ENCODE measurements at regions not wholly inside any gene's neighbourhood (a gene's known extent, or its start where the extent isn't known, plus 50 kb on each side); places are given as distances from the start of the nearest gene placed in this dataset.

DNA sequence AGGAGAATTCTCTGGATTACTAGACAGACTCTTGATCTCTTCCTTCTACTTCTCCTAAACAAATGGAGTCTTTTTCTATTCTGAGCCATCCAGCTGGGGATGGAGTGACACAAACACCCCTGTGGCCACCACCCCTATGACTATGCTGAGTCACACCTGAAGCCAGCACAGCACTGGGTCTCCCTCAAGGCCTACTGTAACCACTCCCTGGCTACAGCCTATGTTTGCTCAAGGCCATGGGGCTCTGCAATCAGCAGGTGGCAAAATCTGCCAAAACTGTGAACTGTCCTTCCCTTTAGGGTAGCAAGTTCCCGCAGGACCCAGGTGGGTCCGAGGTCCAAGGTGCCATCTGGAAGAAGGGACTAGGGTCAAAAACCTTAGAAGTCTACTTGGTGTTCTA, 132.3 kb downstream of the TINAG start:
- no peak for DNase-seq (ENCODE audit: low spot score)

DNA sequence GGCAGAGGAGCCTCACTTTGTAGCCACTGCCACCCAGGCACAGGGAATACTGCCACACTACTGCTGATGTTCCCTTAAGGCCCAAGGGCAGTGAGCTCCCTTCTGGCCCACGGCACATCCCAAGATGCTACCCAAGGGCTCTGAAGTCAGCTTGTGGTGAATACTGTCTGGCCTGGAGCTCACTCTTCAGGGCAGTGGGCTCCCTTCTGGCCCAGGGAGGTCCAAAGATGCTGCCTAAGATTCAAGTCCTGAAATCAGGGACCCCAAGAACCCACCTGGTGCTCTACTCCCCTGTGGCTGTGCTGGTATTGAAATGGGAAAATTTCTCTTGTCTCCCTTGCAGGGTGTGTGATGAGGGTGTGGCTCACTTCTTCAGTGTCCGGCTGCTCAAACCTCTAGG, 132.8 kb downstream of the TINAG start:
- DNase-seq (ENCODE audit: low spot score) = no peak

DNA sequence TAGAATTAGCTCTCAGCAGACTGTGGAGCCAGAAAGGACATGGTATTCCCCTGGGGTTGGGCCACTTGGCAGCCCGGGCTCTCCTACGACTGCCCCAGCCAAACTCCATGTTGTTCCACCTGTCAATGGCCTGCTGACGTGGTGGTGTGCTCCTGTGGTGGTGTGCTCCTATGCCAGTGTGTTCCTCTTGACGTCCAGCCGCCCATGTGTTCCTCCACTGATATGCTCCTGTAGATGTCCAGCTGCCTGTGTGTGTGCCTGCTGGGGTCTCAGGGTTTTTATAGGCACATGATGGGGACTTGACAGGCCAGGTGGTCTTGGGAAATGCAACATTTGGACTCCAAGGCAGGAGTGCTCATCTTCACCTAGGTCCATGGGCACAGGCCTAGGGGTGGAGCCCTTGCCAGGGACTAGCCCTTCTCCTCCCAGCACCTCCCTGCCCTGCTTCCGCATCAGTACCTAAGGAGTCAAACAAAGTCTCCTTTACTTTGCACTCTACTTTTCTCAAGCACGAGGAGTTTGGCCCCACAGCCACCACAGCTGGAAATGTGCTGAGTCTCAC, 133.5 kb downstream of the TINAG start:
- DNase-seq (ENCODE audit: low spot score) = no peak

DNA sequence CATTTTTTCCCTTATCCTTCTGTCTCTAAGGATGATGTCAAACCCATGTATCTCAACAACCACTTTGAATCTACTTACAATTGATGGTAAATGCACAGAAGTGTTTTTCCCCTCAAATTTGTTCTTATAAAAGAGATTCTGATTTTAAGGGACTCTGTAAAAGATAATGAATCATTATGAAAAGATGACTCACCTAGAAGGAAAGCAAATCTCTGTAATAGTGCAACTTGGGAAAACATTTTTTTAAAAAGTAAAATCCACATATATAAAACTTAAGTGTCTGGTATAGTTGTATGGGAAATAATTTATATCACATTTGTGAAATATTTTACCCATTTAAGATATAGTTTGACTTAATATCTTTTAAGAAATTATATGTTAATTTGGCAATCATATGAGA, 137.0 kb downstream of the TINAG start:
- DNase-seq (ENCODE audit: low spot score) = no peak

DNA sequence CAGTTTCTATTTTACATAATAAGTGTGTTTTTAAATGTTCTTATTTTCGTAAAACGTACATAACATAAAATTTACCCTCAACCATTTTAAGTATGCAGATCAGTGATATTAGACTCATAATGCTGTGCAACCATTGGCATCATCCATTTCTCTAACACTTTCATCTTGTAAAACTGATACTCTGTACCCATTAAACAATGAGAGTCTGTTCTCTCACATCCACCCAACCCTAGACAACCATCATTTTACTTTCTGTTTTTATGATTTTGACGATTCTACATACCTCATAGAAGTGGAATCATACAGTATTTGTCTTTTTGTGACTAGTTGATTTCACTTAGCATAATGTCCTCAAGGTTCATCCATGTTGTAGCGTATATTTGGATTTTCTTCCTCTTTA, 140.4 kb downstream of the TINAG start:
- no peak for DNase-seq (ENCODE audit: low spot score)

DNA sequence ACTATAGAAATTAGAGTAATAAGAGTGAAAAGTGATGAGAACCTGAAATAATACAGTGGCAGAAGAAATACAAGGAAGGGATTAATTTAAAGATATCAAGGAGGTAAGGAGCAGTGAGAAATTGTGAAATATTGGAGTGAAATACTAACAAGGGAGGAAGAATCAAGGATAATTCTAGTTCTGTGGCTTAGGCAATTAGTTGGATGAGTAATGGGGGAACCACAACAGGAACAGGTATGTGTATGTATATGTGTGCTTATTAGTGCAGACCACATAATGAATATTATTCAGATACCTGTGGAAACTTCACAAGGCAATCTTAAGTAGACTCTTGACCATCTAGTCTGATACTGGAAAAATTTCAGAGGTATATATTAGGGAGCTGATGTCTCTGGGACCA, 143.3 kb downstream of the TINAG start:
- no peak for DNase-seq (ENCODE audit: low spot score)

DNA sequence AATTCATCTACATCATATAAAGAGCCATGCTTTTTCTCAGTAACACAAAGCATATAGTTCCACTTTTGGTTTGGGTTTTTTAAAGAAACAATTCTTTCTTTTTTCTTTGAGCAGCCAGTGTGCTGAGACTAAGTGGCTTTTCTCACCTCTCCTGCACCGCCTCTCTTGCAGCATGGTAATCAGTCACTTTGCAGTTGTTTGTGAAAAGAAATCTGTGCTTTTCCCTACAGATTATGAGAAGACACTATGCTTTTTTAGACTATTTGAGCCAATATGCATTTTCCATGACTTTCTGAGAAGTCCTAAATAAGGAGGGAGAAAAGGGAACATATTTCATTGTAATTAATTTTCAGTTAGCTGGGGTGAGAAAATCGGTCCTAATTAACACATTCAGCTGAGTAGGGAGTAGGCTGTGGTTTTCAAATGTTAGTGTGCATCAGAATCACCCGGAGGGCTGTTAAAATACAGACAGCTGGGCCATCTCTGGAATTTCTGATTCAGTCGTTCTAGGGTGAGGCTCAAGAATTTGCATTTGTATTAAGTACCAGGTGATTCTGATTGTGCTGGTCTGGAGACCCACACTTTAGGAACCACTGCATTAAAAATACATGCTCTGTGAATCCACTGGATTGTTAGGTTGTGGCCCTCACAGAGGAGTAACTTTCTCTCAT, 155.2 kb downstream of the TINAG start:
- no peak for DNase-seq (ENCODE audit: low spot score)

DNA sequence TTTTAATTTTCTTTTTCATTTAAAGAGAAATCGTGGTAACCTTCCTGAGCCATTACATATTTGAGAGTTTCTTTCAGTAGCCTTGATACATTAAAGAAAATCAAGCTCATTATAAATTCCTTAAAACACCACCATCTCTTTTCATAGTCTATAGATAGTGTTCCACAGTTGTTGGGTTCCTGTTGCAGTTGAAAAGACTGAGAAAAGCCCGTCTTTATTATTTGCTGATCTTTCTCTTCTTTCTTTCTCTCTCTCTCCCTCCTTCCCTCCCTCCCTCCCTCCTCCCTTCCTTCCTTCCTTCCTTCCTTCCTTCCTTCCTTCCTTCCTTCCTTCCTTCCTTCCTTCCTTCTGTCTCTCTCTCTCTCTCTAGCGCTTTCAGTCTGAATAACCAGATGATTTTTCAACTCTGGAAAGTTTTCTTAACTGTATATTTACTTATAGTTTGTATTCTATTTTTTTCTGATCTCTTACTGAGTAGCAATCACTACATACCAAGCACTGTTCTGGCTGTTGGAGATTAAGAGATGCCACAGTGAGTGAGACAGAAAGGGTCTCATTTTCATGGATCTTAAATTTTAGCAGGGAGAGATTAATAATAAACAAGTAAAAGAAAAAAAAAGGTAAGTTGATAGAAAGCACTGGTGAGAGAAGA, 157.5 kb downstream of the TINAG start:
- DNase-seq (ENCODE audit: low spot score) = no peak

DNA sequence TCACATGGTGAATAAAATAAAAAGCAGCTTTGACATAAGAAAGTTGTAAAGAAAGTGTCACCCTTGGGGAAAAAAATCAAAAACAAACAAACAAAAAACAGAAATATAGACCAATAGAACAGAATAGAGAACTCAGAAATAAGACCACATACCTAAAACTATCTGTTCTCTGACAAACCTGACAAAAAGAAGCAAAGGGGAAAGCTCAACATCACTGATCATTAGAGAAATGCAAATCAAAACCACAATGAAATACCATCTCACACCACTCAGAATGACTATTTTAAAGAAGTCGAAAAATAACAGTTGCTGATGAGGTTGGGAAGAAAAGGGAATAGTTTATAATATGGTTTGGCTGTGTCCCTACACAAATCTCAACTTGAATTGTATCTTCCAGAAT, 159.1 kb downstream of the TINAG start:
- DNase-seq (ENCODE audit: low spot score) = no peak

DNA sequence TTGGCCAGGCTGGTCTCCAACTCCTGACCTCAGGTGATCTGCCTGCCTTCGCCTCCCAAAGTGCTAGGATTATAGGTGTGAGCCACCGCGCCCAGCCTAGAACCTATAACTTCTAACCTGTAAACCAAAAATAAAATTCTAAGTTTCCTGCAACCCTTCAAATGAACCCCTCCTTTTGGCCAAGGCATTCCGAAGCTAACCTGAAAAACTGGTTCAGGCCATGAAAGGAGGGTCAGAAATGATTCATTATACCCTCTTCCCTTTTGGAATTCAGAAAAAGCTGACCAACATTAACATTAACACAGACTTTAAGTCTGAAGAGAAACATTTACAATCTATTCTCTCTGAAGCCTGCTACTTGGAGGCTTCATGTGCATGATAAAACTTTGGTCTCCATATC, 165.1 kb downstream of the TINAG start:
- DNase-seq (ENCODE audit: low spot score) = no peak

DNA sequence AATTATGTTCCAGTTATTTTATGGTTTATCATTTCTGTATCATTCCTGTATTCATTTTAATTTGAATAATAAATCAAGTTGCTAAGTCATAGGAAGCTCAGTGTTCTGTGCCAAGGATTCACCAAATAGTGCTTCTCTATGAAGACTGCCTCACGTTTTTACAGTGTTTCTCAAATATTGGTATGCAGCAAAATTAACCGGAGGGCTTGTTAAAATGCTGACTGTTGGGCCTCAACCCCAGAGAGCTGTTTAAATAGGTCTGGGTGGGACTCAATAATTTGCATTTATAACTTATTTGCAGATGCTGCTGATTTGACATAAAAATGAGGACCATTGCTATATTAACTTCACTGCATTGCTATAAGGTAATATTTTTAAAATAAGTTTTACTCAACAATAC, 166.7 kb downstream of the TINAG start:
- DNase-seq (ENCODE audit: low spot score) = no peak

DNA sequence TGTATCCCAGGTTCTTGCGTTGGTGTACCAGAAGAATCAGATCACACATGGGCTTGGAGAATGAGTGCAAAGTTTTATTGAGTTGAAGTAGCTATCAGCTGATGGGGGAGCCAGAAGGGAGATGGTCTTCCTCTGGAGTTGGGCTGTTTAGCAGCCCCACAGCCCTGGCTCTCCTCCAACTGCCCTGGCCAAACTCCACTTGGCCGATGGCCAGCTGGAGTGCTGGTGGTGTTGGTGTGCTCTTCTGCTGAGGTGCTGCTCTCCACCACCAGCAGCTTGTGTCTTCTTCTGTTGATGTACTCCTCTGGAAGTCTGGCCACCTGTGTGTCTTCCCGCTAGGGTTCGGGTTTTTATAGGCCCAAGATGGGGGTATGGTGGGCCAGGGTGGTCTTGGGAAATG, 172.8 kb downstream of the TINAG start:
- no peak for DNase-seq (ENCODE audit: low spot score)

DNA sequence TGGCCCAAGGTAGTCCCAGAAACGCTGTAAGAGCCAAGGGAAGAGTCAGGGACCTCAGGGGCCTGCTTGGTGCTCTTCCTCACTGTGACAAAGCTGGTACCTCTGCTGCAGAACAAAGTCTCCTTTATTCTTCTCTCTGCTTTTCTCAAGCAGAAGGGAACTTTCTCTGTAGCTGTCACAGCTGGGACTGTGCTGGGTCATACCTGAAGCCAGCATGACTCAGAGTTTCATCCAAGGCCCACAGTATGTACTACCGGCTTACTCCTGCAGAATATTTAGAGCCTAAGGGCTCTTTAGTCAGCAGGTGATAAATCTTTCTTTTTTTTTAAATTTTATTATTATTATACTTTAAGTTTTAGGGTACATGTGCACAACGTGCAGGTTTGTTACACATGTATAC, 183.2 kb downstream of the TINAG start:
- no peak for DNase-seq (ENCODE audit: low spot score)

DNA sequence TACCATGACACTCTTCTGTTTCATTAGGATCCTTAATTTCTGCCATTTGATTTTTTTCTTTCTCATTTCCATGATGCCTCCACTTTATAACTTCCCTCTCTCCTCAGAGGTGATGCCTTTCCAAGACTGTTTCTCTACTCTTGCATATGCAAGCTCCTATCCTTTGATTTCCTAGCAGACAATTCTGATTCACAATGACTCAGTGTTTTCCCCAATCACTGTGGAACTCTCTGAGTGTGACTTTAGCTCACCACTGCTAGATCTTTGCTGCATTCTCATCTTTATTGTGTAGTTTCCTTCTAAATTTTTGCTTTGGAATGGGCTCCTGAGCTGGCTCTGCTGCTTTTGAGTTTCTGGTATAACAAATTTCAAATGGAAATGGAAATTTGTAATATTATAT, 184.9 kb downstream of the TINAG start:
- DNase-seq (ENCODE audit: low spot score) = no peak

DNA sequence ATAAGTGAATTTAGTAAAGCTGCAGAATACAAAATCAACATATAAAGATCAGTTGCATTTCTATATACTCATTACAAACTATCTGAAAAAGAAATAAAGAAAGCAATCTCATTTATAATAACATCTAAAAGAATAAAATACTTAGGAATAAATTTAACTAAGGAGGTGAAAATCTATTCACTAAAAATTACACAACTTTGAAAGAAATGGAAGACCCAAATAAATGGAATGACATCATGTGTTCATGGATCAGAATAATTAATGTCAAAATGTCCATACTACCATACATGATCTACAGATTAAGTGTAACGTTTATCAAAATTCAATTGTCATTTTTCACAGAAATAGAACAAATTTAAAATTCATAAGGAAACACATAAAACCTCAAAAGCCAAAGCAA, 194.9 kb downstream of the TINAG start:
- no peak for DNase-seq (ENCODE audit: low spot score)

DNA sequence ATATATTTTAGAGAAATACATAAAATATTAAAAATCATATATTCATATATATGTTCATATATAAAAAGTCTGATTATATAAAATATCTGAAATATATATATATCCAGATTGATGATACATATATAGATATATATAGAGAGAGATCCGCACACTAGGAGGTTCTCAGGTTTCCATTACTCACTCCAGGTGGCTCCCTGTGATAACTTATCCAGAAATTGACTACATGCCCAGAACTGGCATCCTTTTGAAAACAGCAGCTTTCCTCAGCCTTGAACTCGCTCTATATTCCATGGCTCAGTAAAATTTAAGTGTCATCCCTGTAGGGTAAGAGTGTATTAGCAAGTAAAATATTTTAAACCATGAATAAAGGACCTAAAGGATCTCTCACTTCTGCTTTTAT, 206.8 kb downstream of the TINAG start:
- no peak for DNase-seq (ENCODE audit: low spot score)

DNA sequence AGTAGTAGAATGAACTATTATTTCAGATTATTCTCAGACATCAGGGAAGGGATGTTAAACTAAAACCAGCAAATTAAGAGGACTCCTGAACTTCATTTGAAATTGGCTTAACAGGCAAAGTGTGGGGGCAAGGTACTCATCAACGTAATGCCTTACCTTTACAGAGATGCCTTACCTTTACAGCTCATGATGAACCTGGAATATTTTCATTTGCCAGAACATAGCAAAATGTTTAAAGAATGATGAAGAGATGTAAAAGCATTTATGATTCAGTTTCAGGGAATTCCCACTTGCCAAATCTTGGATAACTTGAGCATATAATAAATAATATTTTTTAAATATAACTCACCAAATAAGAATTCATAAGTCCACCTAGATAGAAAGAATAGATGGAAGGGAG, 207.5 kb downstream of the TINAG start:
- no peak for DNase-seq (ENCODE audit: low spot score)

DNA sequence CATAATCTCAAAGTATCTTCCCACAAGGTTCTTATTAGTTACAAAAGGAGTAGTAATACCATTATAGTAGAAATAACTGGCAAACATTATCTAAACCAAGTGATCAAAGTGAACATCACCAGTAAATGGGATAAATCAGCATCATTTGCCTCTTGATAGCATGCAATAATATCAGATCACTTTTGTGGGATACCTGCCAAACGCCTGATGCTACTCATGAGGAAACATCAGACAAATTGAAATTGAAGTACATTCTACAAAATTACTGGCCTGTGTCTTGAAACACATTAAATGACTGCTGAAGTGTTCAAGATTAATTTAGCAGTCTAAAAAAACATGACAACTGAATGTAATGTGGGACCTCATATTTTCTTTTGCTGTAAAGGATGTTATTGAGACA, 208.1 kb downstream of the TINAG start:
- DNase-seq (ENCODE audit: low spot score) = no peak

DNA sequence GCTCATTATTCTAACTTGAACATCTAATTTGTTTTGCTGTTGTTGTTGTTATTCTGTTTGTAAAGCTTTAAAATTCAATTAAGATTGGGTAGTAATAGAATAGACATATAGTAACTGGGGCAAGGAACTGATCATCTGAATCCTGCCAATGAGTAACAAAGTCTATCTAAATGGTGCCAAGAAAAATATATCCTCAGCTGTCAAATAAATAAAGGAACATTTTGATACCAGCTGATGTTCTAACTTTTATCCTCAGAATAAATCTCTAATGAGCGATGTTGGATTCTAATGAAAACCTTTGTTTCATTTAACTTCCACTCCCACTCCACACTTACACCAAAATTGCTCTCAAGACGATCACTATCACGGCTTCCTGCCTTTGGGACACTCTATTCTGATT, 210.9 kb downstream of the TINAG start:
- DNase-seq (ENCODE audit: low spot score) = no peak

DNA sequence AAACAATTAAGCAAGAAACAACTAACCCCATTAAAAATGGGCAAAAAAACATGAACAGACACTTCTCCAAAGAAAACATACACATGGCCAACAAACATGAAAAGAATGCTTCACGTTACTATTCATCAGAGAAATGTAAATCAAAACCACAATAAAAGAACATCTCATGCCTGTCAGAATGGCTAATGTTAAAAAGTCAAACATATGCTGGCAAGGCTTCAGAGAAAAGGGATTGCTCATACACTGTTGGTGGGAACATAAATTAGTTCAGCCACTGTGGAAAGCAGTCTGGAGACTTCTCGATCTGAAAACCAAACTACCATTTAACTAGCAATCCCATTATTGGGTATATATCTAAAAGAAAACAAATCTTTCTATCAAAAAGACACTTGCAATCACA, 217.5 kb downstream of the TINAG start:
- DNase-seq (ENCODE audit: low spot score) = no peak

DNA sequence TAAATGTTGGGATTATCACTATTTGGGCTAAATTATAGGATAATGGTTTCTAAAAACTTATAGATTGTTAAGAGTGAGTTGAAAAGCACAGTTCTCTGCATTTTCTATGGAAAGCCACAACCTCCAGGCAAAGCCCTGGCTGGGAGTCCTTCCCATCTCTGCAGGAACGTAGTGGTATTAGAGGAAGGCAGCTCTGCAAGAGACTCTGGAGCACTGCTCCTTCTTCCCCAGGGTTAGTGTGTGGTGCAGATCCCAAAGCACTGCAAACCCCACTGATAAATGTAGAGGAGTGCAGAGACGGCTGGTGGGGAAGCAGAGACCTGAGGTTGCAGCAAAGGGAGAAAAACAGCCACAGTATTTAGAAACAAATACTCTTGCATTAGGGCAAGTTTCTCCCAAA, 225.3 kb downstream of the TINAG start:
- DNase-seq (ENCODE audit: low spot score) = no peak

DNA sequence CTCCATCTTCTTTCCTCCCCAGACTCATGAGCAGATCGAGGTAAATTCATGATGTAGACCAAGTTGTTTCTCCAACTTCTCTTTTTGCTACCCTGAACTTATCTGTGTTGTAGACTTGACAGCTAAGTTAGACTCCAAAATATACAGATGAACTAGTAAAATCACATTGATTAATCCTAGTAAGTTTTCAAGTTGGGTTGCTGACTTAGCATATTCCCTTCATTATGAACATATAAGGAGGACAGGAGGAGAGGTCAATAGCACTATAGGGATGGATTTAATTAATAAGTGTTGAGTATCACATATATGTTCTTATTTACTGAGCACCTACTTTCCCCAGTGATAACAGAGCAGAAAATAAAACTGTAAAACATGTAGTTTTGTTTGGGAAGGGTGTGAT, 227.3 kb downstream of the TINAG start:
- DNase-seq (ENCODE audit: low spot score) = no peak

DNA sequence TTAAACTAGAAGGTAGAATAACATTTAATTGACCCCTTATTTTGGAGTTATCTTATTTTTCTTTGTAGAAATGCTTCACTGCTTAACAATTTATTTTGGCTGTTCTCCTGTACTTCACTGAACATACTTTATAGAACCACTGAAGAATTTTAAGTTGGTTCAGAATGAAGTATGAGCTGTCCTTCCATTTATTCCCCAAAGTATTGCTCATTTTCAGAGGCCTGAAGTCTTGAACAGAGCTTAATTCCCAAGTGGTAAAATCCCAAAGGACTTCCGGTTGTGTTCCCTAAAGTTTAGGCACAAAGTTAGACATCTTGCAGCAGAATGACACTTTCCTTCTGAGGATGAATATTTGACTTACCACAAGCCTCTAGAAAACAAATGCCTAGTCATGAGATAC, 233.3 kb downstream of the TINAG start:
- no peak for DNase-seq (ENCODE audit: low spot score)

DNA sequence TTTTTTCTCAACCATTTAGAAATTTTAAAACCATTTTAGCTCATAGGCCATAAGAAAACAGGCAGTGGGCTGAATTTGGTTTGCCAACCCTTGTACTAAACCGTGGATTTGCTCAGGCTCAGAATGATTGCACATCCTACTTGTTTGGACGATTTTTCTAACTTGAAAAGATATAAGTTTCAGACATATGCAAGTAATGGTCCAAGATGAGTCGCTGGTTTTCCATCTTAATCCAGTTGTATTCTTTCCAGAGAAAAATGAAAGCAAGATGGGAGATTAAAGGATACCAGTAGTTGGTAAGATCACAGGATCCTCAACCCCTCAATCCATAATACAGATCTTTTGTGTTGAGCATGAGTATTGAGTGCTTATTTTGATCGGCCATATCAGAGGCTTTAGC, 250.9 kb downstream of the TINAG start:
- DNase-seq (ENCODE audit: low spot score) = no peak

All from activated CD4-positive, alpha-beta T cell treated with anti-CD3 and anti-CD28 coated beads, Interleukin-2, Interleukin-4, amounts not matched to agents 100 ng/mL and 50 ng/mL, durations not matched to agents 16 hours and 8 hours (primary cell).